CD14-positive monocyte (primary cell): ENCODE measurements at regions not wholly inside any gene's neighbourhood (a gene's known extent, or its start where the extent isn't known, plus 50 kb on each side); places are given as distances from the start of the nearest gene placed in this dataset.

Source experiments
- DNase-seq, 3 donors: peaks; one replicate each; pipeline ENCODE4 v3.0.0-alpha.2; 2011 to 2022
- H2AFZ ChIP-seq: 2 replicates; pipeline ENCODE4 v1.6.0; 2012; ENCODE audit warnings: mild to moderate bottlenecking, low read depth, low read length, inconsistent platforms; ENCODE audit not compliant: insufficient read depth, poor library complexity, severe bottlenecking
- H3K27ac ChIP-seq, 2 donors: 1 replicate in 1 of 2; 2 replicates in 1 of 2; pipeline ENCODE4 v1.5.1; 2012 to 2013; ENCODE audit warnings: low read length in 2 of 2, control low read depth in 1 of 2, inconsistent platforms in 1 of 2, low read depth in 1 of 2, mild to moderate bottlenecking in 1 of 2
- H3K27me3 ChIP-seq, 2 donors: one replicate each; pipeline versions ENCODE4 v1.6.0 to v1.6.1; 2011 to 2013; ENCODE audit warnings: low read length in 2 of 2; ENCODE audit not compliant: control insufficient read depth in 2 of 2, insufficient read depth in 2 of 2
- H3K36me3 ChIP-seq, 2 donors: replicated peaks in 1 of 2; 1 replicate in 1 of 2; 2 replicates in 1 of 2; pipeline versions ENCODE4 v1.5.1 to v1.6.1; 2012 to 2013; ENCODE audit warnings: low read length in 2 of 2, control low read depth in 1 of 2, inconsistent platforms in 1 of 2, mild to moderate bottlenecking in 1 of 2; ENCODE audit not compliant: insufficient read depth in 2 of 2, control insufficient read depth in 1 of 2
- H3K4me1 ChIP-seq, 2 donors: 1 replicate in 1 of 2; 2 replicates in 1 of 2; pipeline versions ENCODE4 v1.5.1 to v1.6.1; 2012 to 2013; ENCODE audit warnings: low read length in 2 of 2, control low read depth in 1 of 2, inconsistent platforms in 1 of 2, mild to moderate bottlenecking in 1 of 2, moderate library complexity in 1 of 2; ENCODE audit not compliant: insufficient read depth in 2 of 2, control insufficient read depth in 1 of 2
- H3K4me2 ChIP-seq: replicated peaks from 2 replicates; pipeline ENCODE3; 2012; ENCODE audit warnings: low read length, moderate library complexity, mild to moderate bottlenecking; ENCODE audit not compliant: poor library complexity, severe bottlenecking; ENCODE audit errors: extremely low read depth
- H3K4me3 ChIP-seq, 3 experiments: fragments of 200-600 bp in 1 of 3; sonication (generic) in 1 of 3; replicated peaks in 1 of 3; 1 replicate in 2 of 3; 2 replicates in 1 of 3; pipeline ENCODE4 v1.5.1; 2011 to 2013; ENCODE audit warnings: low read length in 3 of 3, mild to moderate bottlenecking in 3 of 3, control low read depth in 2 of 3, low read depth in 2 of 3, inconsistent platforms in 1 of 3, moderate library complexity in 1 of 3
- H3K79me2 ChIP-seq: 2 replicates; pipeline ENCODE4 v1.6.0; 2012; ENCODE audit warnings: mild to moderate bottlenecking, control low read depth, inconsistent platforms, low read length, moderate library complexity; ENCODE audit not compliant: insufficient read depth
- H3K9ac ChIP-seq: 2 replicates; pipeline ENCODE4 v1.6.0; 2017; ENCODE audit warnings: low read length, mild to moderate bottlenecking; ENCODE audit not compliant: insufficient read depth, poor library complexity, severe bottlenecking
- H3K9me3 ChIP-seq, 2 donors: replicated peaks in 1 of 2; 1 replicate in 1 of 2; 2 replicates in 1 of 2; pipeline versions ENCODE4 v1.5.1 to v1.6.1; 2012 to 2013; ENCODE audit warnings: low read length in 2 of 2, control low read depth in 1 of 2; ENCODE audit not compliant: control insufficient read depth in 1 of 2, insufficient read depth in 1 of 2
- H4K20me1 ChIP-seq: 2 replicates; pipeline ENCODE4 v1.6.0; 2012; ENCODE audit warnings: mild to moderate bottlenecking, low read length, control low read depth, moderate library complexity; ENCODE audit not compliant: insufficient read depth
- H3K27ac Mint-ChIP-seq, 7 donors: one replicate each; pipeline ENCODE4 v1.8.0; 2020; ENCODE audit warnings: mild to moderate bottlenecking in 7 of 7, mixed read lengths in 7 of 7, moderate library complexity in 6 of 7, inconsistent platforms in 2 of 7
- H3K27me3 Mint-ChIP-seq, 3 donors: one replicate each; pipeline ENCODE4 v1.8.0; 2021 to 2022; ENCODE audit warnings: low read depth in 3 of 3, mild to moderate bottlenecking in 3 of 3, mixed read lengths in 3 of 3, moderate library complexity in 3 of 3, inconsistent platforms in 1 of 3
- H3K36me3 Mint-ChIP-seq, 2 donors: one replicate each; pipeline ENCODE4 v1.8.0; 2020; ENCODE audit warnings: mixed read lengths in 2 of 2, inconsistent platforms in 1 of 2, mild to moderate bottlenecking in 1 of 2
- H3K4me1 Mint-ChIP-seq: one replicate; pipeline ENCODE4 v1.8.0; 2020; ENCODE audit warnings: mild to moderate bottlenecking, mixed read lengths
- H3K4me3 Mint-ChIP-seq, 2 donors: one replicate each; pipeline ENCODE4 v1.8.0; 2020; ENCODE audit warnings: mild to moderate bottlenecking in 2 of 2, mixed read lengths in 2 of 2, moderate library complexity in 1 of 2
- H3K9me3 Mint-ChIP-seq, 7 donors: one replicate each; pipeline ENCODE4 v1.8.0; 2020 to 2022; ENCODE audit warnings: mixed read lengths in 7 of 7, mild to moderate bottlenecking in 6 of 7, moderate library complexity in 6 of 7, inconsistent platforms in 2 of 7
- CTCF ChIP-seq: fragments of 200-600 bp; IDR thresholded peaks from one replicate; pipeline ENCODE4 v1.8.0; 2022; ENCODE audit warnings: antibody characterized with exemption, mild to moderate bottlenecking
- WGBS: methylation state at CpG from one replicate; pipeline ENCODE4 v1.1.5; 2013; ENCODE audit warnings: missing lambda C conversion rate; ENCODE audit not compliant: insufficient coverage; 5-methylcytosine and 5-hydroxymethylcytosine counted together
- intact Hi-C, 2 donors: fragments of 100-400 bp; cut with micrococcal nuclease; formaldehyde crosslinking; loops; one replicate each; pipeline versions ENCODE4 v1.15.0 to v1.15.1; 2023

- Mint-ChIP-seq H3K36me3 (no peaks in the 10 kb centered on the region), H3K4me3 (no peak overlapping the region), H3K27me3 (no peaks in the 10 kb centered on the region), H3K9me3 (peaks cover 0 to 7% (median under 1%) of the 10 kb centered on the region in 7 donors), H3K27ac (no peak overlapping the region), H3K4me1 (no peaks in the 10 kb centered on the region)
- Histone ChIP-seq H2AFZ (no peak overlapping the region), H3K9me3 (peaks cover 0 to under 1% of the 10 kb centered on the region in 2 donors), H3K9ac (no peak overlapping the region), H3K27me3 (no peaks in the 10 kb centered on the region), H4K20me1 (no peaks in the 10 kb centered on the region), H3K79me2 (no peaks in the 10 kb centered on the region), H3K4me1 (no peaks in the 10 kb centered on the region), H3K27ac (no peak overlapping the region), H3K4me3 (no peak overlapping the region), H3K4me2 (no peak overlapping the region), H3K36me3 (no peaks in the 10 kb centered on the region)
- no CpG with 5 or more reads among the region's 2 CpGs for WGBS
- DNase-seq, result no peak
- TF ChIP-seq CTCF, result no peak
- intact Hi-C loops, result no loop called here
Observed at GRCh38 chrX:34382416-34382815, 250.3 kb upstream of the FAM47A start.

- 100% methylated on average over 1 of the region's 2 CpGs for WGBS
- no peak overlapping the region for H3K9ac ChIP-seq
- no peaks in the 10 kb centered on the region for H4K20me1 ChIP-seq
- no peak overlapping the region for H3K27ac ChIP-seq
- no peak overlapping the region for H2AFZ ChIP-seq
- H3K36me3 ChIP-seq, result no peaks in the 10 kb centered on the region
- no peak for DNase-seq
- no peak overlapping the region for H3K27ac Mint-ChIP-seq
- no peaks in the 10 kb centered on the region for H3K27me3 Mint-ChIP-seq
- H3K36me3 Mint-ChIP-seq, result no peaks in the 10 kb centered on the region
- H3K27me3 ChIP-seq, result no peaks in the 10 kb centered on the region
- peaks cover 0 to 7% (median 0%) of the 10 kb centered on the region in 7 donors for H3K9me3 Mint-ChIP-seq
- H3K79me2 ChIP-seq, result no peaks in the 10 kb centered on the region
- no peak overlapping the region for H3K4me3 ChIP-seq
- no peak overlapping the region for H3K4me2 ChIP-seq
- no peaks in the 10 kb centered on the region for H3K9me3 ChIP-seq
- no peaks in the 10 kb centered on the region for H3K4me1 ChIP-seq
- H3K4me3 Mint-ChIP-seq, result no peak overlapping the region
- no peak for TF ChIP-seq CTCF
- H3K4me1 Mint-ChIP-seq, result no peaks in the 10 kb centered on the region
- intact Hi-C loops, result no loop called here
Observed at GRCh38 chrX:34381241-34381640, 249.1 kb upstream of the FAM47A start.
